GM19328 (cell line): ENCODE measurements at regions not wholly inside any gene's neighbourhood (a gene's known extent, or its start where the extent isn't known, plus 50 kb on each side); places are given as distances from the start of the nearest gene placed in this dataset.

Experiments used
- ATAC-seq: cut with Tn5 transposase; IDR thresholded peaks from one replicate; pipeline ENCODE4 v1.9.1; 2021; ENCODE audit warnings: mild to moderate bottlenecking, moderate library complexity; ENCODE audit not compliant: unreplicated experiment

DNA sequence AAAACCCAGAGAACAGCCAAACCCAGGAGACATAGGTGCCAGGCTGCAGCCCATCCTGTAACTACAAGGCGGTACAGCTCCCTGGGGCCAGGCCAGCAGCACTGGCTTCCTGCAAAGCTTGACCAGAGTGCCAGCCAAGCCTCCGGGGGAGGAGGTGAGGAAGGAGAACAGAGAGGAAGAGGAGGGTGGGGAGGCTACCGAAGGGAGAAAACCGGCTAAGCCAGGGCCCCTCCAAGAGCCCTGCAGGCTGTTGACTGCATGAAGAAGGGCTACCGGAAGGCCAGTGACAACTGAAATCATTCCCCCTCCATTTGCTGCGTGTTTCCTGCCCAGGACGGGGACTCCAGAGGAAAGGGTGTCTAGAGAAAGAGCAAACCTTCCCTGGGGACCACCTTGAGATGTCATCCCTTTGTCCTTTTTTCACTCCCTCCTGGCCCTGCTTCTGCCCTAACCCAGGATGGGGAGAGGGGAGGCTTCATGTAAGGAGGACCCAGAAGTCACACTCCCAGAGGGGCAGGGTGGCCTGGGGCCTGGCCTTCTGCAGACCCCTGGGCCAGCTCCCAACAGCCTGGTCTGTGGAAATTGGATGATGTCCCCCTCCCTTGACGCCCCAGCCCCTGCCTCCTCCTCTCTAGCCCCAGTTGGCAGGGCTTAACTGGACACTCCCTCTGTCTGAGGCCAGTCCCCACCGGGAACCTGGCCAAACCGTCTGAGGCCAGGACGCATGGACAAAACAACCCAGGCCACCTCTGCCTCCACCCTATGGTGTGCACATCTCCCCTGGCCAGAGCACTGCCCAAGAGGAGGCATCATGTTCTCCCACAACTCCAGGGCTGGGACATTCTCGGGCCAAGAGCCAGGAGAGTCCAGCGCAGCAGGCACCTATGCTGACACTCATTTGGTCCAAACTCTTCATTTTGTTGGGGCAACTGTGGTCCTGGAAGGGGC is 207.8 kb downstream of the CYP26B1 start:
- ATAC-seq: no peak

DNA sequence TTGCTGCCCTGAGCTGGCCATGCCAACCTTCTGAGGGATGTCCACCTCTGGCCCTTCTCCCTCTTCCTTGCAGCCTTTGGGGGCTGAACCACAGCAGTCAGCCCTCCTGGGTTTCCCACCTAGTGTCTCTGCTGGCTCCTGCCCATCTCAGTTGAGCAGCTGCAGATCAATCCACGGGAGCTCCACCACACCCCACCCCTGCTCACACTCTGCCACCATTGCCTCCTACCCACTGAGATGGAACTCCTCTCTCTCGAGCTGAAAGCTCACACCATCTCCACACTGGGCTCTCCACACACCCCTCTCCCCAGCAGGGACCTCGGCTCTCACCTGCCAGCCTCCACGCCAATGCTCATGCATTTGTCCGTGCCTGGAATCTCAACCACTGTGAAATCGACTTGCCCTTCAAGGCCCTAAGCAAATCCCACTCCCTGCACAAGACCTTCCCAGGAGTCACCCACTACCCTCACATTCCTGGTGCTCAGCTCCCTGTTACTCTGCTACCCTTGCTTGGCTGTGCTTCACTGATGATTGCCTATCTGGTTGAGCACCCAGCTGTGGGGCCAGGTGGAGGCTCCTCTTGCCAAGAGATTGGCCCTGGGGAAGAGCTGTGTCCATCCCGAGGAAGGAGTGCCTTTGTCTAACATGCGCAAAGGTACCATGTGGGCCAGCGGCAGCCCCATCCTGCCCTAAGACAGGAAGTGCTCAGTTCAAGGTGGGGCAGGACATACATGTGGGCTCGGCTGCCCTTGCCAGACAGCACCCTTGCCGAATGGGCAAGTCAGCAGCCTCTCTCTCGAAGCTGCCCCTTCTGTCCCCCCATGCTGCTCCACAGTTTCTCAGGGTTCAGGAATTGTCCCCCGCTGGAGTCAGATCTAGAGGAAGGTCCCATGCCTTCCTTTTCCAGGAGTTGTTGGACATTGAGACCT is 208.7 kb downstream of the CYP26B1 start:
- ATAC-seq: no peak

- ATAC-seq: no peak
Observed at GRCh38 chr2:71938108-71938507, 209.6 kb downstream of the CYP26B1 start.

GRCh38 chr2:71937396-71937795 is 210.3 kb downstream of the CYP26B1 start:
- ATAC-seq: no peak

DNA sequence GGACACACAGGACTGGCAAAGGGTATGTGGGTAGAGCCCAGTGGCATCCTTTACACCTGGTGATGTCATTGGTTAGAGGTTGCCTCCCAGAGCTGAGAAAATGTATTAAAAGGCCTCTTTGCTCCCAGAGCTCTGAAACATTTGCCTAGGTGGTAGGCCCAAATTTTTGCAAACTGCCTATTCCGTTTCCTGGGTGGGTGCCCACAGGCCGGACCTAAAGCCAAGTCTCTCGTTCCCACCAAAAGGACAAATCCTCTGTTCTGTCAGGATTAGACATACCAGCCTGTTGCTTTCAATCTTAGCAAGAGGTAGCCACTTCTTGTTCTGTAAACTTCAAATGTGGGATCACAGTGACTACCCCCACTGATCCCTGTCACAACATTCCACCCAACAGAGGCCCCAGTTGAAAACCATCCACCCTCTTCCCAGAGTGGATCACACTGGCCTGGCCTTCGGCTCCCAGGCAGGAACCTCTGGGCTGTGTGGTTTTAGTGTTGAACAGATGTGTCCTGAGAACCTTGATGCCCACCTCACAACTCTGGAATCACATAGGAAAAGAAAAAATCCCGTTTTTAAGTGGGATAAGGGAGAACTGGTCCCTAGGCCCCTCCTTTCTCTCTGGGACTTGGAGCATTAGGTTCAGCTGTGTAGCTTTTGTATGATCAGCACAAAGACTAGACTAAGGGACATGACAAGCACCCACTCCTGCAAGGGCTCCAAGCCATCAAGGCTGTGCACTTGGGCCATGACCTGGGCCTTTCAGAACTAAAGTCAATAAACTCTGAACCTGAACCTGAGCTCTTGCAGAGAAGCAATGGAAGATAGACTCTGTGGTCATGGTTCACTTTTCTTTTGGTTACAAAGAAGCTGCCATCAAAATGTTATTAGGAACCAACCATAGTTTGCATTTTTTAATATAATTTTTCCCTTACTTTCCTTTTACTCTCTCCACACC is 211.3 kb downstream of the CYP26B1 start:
- ATAC-seq: no peak

DNA sequence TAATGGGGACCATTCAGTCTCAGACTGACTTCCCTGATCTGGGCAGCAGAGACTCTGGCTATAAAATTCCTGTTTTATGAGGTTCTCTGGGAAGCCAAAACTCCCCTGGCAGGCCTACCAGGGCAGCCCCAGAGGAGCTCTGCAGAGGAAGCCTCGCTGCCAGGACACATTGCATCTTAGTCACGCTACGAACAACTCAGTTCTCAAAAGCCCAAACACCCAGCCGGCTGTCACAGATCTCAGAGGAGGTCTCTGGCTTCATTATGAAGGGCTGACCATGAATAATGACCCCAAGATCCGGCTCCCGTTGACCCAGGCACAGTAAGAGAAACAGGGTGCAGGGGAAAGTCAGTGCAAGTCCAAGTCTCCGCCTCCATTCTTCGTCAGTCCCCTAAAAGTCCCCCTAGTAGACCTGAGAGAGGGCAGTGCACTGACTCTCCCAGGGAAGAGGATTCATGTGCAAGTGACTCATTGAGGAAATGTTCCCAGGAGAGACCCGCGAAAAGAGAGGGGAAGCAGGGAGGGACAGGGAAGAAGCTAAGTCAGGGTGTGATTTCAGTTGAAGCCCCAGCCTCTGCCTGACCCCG is 212.3 kb downstream of the CYP26B1 start:
- no peak for ATAC-seq

- ATAC-seq: no peak
Observed at GRCh38 chr2:71934595-71935261, 212.9 kb downstream of the CYP26B1 start.

GRCh38 chr2:71934320-71934593 is 213.4 kb downstream of the CYP26B1 start:
- ATAC-seq: no peak

DNA sequence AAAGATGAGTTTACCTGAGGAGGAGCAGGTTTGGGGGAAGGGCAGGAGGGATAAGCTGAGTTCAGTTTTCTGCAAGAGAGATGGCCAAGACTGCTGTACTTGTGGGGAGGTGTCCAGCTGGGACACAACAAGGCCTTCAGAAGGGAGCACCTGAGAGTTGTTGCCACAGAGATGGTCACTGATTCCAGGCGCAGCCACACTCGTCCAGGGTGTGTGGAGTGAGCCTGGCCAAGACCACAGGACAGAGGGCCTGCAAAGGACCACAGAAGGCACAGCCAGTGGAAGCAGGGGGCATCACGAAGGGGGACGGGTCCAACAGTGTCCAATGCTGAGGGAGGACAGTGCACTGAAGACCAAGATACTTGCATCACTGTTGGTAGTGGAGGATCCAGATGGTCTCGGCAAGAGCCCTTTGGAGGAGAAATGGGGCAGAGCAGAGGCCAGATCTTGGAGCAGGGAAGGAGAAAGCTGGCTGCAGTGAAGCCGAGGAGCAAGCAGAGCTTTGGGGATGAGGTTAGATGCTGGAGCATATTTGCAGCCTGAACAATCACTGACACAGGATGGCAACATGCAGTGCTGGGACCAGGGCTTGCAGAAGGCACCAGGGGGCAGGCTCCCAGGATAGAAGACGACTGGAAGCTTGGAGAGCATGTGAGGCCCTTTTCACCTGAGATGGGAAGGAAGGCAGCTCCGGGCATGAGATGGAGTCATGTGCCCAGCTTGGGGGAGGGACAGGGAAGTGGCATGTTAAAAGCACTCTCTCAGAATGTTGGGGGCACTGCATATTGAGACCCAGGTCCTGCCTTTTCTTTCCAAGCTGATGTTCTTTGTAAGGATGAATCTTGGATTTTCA is 214.0 kb downstream of the CYP26B1 start:
- no peak for ATAC-seq

GRCh38 chr2:71932780-71933466 is 214.7 kb downstream of the CYP26B1 start:
- ATAC-seq: no peak

GRCh38 chr2:71932037-71932779 is 215.5 kb downstream of the CYP26B1 start:
- ATAC-seq: no peak

GRCh38 chr2:71930049-71930681 is 217.5 kb downstream of the CYP26B1 start:
- ATAC-seq: no peak

GRCh38 chr2:71929482-71929772 is 218.2 kb downstream of the CYP26B1 start:
- ATAC-seq: no peak

GRCh38 chr2:71928734-71929481 is 218.8 kb downstream of the CYP26B1 start:
- ATAC-seq: no peak

DNA sequence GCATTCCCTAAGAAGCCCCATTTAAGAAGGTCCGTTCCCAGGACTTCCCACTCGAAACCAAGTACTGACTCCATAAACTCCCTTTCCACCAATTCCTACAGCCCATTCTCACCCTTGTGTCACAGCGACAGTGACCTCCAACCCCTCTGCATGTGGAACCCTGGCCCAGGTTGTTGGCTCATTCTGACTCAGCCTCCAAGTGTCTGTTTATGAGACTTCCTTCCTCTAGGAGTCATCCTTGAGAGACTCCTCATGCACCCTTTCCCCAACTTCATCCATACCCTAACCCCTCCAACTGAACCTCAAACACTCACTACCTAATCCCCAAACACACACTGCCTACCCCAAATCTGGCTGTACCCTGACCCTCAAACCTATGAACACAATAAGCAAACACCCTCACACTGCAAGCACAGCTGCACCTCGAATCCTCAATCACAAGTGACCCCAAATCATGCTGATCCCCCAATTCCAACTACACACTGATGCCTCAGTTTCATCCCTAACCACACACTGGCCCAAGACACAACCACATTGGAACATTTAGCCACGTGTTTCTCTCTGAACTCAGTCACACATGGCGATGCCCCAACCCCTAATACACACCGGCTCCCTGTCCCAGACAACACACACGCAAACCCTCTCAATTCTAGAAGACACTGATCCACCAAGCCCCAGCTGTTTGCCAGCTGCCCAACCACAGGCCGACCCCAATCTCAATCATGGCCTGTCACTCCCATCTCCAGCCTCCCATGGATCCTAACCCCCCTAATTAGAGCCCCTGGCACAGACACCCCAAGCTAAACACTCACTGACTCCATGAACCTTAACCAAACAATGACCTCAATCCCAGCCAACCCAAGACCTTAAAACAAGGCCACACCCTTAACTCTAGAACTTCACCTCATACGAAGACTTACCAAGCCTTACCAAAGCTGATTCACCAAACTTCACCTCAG is 219.6 kb downstream of the CYP26B1 start:
- ATAC-seq: no peak
